Lung (tissue), 11 donors: ENCODE measurements at regions not wholly inside any gene's neighbourhood (a gene's known extent, or its start where the extent isn't known, plus 50 kb on each side); places are given as distances from the start of the nearest gene placed in this dataset.

Source experiments
- ATAC-seq: fragments of 200-7000 bp; cut with Tn5 transposase; one replicate; pipeline ENCODE4 v1.9.1; 2020; ENCODE audit warnings: moderate number of reproducible peaks; ENCODE audit not compliant: insufficient read depth, low FRiP score
- DNase-seq, 3 donors: peaks; one replicate each; pipeline ENCODE4 v3.0.0-alpha.2; 2013 to 2017
- H3K27ac ChIP-seq, 2 donors: one replicate each; pipeline ENCODE4 v1.5.1; 2013; ENCODE audit warnings: mild to moderate bottlenecking in 2 of 2, moderate library complexity in 2 of 2, control low read depth in 1 of 2, inconsistent platforms in 1 of 2, low read depth in 1 of 2, low read length in 1 of 2
- H3K27me3 ChIP-seq, 3 donors: one replicate each; pipeline ENCODE4 v1.5.1; 2013; ENCODE audit warnings: low read length in 2 of 3; ENCODE audit not compliant: control insufficient read depth in 3 of 3, insufficient read depth in 3 of 3
- H3K36me3 ChIP-seq, 4 donors: one replicate each; pipeline ENCODE4 v1.5.1; 2013; ENCODE audit warnings: low read length in 4 of 4, mild to moderate bottlenecking in 1 of 4, moderate library complexity in 1 of 4; ENCODE audit not compliant: control insufficient read depth in 4 of 4, insufficient read depth in 4 of 4
- H3K4me1 ChIP-seq, 5 donors: one replicate each; pipeline ENCODE4 v1.5.1; 2013; ENCODE audit warnings: low read length in 5 of 5, mild to moderate bottlenecking in 2 of 5, moderate library complexity in 1 of 5; ENCODE audit not compliant: control insufficient read depth in 5 of 5, insufficient read depth in 5 of 5
- H3K4me3 ChIP-seq: one replicate; pipeline ENCODE4 v1.5.1; 2013; ENCODE audit warnings: mild to moderate bottlenecking, control low read depth, moderate library complexity
- H3K9ac ChIP-seq, 2 donors: one replicate each; pipeline ENCODE4 v1.5.1; 2013; ENCODE audit warnings: low read length in 2 of 2, control low read depth in 1 of 2; ENCODE audit not compliant: insufficient read depth in 1 of 2
- H3K9me3 ChIP-seq, 4 donors: one replicate each; pipeline ENCODE4 v1.5.1; 2013; ENCODE audit warnings: low read length in 3 of 4, mild to moderate bottlenecking in 1 of 4, moderate library complexity in 1 of 4; ENCODE audit not compliant: control insufficient read depth in 4 of 4, insufficient read depth in 3 of 4
- CTCF ChIP-seq: IDR thresholded peaks from 2 replicates; pipeline ENCODE4 v1.5.1; 2012; ENCODE audit warnings: mild to moderate bottlenecking; ENCODE audit errors: control extremely low read depth, extremely low read depth
- WGBS, 2 donors: extraction: QIAGEN DNeasy Blood & Tissue Kit; methylation state at CpG; one replicate each; pipeline ENCODE4 v1.1.7; 2013; 5-methylcytosine and 5-hydroxymethylcytosine counted together
- donor health status: control.
- donor health status: control.
- donor health status: Bipolar disorder and iron deficiency.
- donor health status: healthy.
- donor health status: DM: yes; HTN: yes; CAD: no.

DNA sequence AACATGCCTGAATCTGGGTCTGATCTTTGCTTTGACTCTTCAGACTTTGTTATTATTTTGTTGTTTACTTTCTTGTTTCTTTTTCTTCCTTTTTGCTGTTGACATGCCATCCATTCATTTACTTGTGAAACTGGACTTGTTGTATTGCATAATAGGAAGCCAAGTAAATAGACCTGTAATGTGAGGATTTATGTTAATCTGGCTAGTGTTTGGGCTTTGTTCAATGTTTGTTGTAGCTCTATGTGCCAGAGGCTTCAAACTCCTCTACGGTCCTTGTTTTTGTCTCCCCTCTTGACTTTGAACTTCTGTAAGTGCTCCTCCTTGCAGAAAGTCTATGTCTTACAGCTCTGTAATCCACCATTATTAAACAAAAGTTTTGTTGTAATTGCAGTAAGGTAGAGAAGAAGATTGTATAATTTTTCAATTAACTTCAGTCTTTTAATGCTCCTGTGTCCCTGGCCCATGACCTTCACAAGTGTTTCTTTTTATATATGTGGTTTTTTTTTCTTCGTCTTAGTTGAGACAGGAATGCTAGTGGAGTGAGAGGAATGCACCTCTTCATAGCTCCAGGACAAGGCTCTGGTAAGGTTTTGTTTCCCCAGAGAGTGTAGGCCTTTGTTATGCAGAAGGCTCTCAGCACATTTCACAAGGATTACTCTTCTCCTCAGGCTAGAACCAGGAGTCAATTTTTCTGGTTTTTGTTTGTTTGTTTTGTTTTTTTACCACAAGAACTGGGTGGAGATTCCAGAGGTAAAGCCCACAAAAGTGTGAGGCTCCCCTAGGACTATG lies 1061.8 kb upstream of the CITED2 start:
- Histone ChIP-seq H3K4me1 (peaks cover 0 to 11% (median 0%) of the 10 kb centered on the region in 5 donors), H3K27ac (peak overlapping the region in 1 of 2 donors; percentile 1), H3K9me3 (peaks cover 0 to 10% (median 0%) of the 10 kb centered on the region in 4 donors), H3K36me3 (no peaks in the 10 kb centered on the region), H3K27me3 (no peaks in the 10 kb centered on the region), H3K4me3 (no peak overlapping the region), H3K9ac (no peak overlapping the region)
- 63 to 67% methylated on average over 2 of the region's 2 CpGs for WGBS, 2 donors
- no peak for ATAC-seq
- DNase-seq = no peak
- no peak for TF ChIP-seq CTCF

DNA sequence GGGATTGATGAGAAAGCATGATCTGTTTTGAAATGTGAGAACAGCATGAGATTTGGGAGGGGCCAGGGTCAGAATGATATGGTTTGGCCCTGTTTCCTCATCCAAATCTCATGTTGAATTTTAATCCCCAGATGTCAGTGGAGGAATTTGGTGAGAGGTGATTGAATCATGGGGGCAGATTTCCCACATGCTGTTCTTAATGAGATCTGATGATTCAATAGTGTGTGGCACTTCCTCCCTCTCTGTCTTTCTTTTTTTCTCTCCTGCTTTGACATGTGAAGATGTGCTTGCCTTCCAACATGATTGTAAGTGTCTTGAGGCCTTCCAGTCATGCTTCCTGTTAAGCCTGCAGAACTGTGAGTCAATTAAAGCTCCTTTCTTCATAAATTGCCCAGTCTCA lies 1060.3 kb upstream of the CITED2 start:
- Histone ChIP-seq H3K4me3 (no peak overlapping the region), H3K27ac (no peak overlapping the region), H3K36me3 (no peaks in the 10 kb centered on the region), H3K9ac (no peak overlapping the region), H3K4me1 (no peaks in the 10 kb centered on the region), H3K9me3 (peaks cover 0 to 10% (median 0%) of the 10 kb centered on the region in 4 donors), H3K27me3 (no peaks in the 10 kb centered on the region)
- DNase-seq (no peak), ATAC-seq (no peak)
- no peak for TF ChIP-seq CTCF

GRCh38 chr6:140433072-140433471 lies 1058.6 kb upstream of the CITED2 start:
- ATAC-seq (no peak), DNase-seq (no peak)
- no peak for TF ChIP-seq CTCF
- no peak overlapping the region for H3K9ac ChIP-seq
- 73 to 81% methylated on average over 4 of the region's 4 CpGs for WGBS, 2 donors
- no peaks in the 10 kb centered on the region for H3K4me1 ChIP-seq
- H3K9me3 ChIP-seq = peaks cover 0 to 10% (median 0%) of the 10 kb centered on the region in 4 donors
- H3K27ac ChIP-seq = no peak overlapping the region
- no peak overlapping the region for H3K4me3 ChIP-seq
- no peaks in the 10 kb centered on the region for H3K36me3 ChIP-seq
- no peaks in the 10 kb centered on the region for H3K27me3 ChIP-seq

GRCh38 chr6:140427842-140428241 lies 1053.4 kb upstream of the CITED2 start:
- DNase-seq = no peak
- no peak for TF ChIP-seq CTCF
- Histone ChIP-seq H3K36me3 (no peaks in the 10 kb centered on the region), H3K9ac (no peak overlapping the region), H3K4me3 (no peak overlapping the region), H3K4me1 (no peaks in the 10 kb centered on the region), H3K27me3 (no peaks in the 10 kb centered on the region), H3K27ac (no peak overlapping the region), H3K9me3 (no peaks in the 10 kb centered on the region)
- WGBS, 2 donors = 86 to 90% methylated on average over 2 of the region's 2 CpGs
- no peak for ATAC-seq
